ENCODE measurements at regions not wholly inside any gene's neighbourhood (a gene's known extent, or its start where the extent isn't known, plus 50 kb on each side); places are given as distances from the start of the nearest gene placed in this dataset.

- TF ChIP-seq CTCF (IDR thresholded peaks at IDR 0.05) (no peak), POLR2A (IDR thresholded peaks at IDR 0.05) (no peak), EP300 (IDR thresholded peaks at IDR 0.05) (no peak)
These were observed 627.8 kb downstream of the TBC1D22A start for GRCh38 chr22:47390026-47390970.

All from tibial nerve (tissue), 4 donors.